HUDEP-2 (cell line): ENCODE measurements at regions not wholly inside any gene's neighbourhood (a gene's known extent, or its start where the extent isn't known, plus 50 kb on each side); places are given as distances from the start of the nearest gene placed in this dataset.

Experiments
- DNase-seq, 76 experiments: peaks; one replicate each; lab custom pipeline; 2025; ENCODE audit not compliant: unreplicated experiment in 76 of 76; lab: John Stamatoyannopoulos, UW

- no peak for DNase-seq
These were observed 67.5 kb downstream of the TMX1 start for GRCh38 chr14:51307551-51307950.

- DNase-seq = no peak
These were observed 68.8 kb downstream of the TMX1 start for GRCh38 chr14:51308866-51309265.

GRCh38 chr14:51310505-51310944 is 70.5 kb downstream of the TMX1 start:
- DNase-seq = no peak

DNA sequence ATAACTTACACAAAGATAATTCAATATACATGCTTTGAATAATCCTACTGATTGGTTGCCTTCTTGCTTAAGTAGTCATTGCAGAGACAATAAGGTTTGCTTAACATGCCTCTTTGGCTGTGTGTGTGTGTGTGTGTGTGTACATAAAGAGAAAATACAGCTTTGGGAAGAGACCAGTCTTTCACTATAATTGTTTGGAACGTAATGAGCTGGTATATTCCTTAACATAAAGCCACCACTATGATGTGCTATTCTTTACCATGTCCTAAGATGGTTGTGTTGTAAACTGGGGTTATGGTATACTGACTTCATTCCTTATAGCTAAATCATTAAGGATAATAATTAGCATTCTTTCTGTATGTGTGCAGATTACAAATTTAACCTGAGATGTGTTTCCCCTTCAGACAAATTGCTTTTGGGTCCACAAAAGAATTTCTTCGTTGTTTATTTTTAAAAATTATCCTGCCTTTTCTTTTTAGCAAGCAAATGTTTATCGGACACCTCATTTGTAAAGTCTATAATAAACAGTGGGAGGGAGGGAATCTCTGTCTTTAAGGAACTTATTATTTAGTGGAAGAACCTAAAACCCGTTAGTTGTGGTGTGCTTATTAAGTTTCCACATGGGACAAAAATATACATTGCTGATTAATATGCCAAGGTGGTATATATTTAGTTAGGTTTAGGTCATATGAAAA is 74.4 kb downstream of the TMX1 start:
- DNase-seq = no peak

GRCh38 chr14:51317373-51317772 is 77.3 kb downstream of the TMX1 start:
- DNase-seq = no peak

- peak in 5 of 76 experiments; percentile 4 to 21 (median 9) for DNase-seq
These were observed 79.0 kb downstream of the TMX1 start for GRCh38 chr14:51318813-51319597.

- no peak for DNase-seq
These were observed 81.0 kb downstream of the TMX1 start for GRCh38 chr14:51321036-51321435.

- no peak for DNase-seq
These were observed 83.4 kb downstream of the TMX1 start for GRCh38 chr14:51323492-51323891.

DNA sequence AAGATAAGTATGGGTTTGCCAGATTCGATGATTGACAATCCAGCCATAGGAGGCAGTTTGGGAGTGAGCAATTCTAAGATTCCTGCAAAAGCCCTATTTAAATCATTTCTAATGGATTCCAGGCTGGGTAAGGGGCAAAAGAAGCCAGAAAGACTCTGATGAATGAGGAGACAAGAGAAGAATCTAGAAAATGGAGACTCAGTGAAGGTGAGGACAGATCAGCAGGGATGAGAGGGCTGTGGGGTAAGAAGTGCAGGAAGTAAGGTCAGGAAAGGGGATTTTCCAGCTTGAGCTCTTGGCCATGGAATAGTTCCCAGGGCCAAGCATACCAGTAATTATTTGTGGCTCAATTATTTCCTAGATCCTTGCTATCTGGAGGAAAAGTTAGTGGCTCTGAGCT is 87.3 kb downstream of the TMX1 start:
- DNase-seq = no peak

- DNase-seq = no peak
These were observed 88.2 kb downstream of the TMX1 start for GRCh38 chr14:51328064-51328771.

DNA sequence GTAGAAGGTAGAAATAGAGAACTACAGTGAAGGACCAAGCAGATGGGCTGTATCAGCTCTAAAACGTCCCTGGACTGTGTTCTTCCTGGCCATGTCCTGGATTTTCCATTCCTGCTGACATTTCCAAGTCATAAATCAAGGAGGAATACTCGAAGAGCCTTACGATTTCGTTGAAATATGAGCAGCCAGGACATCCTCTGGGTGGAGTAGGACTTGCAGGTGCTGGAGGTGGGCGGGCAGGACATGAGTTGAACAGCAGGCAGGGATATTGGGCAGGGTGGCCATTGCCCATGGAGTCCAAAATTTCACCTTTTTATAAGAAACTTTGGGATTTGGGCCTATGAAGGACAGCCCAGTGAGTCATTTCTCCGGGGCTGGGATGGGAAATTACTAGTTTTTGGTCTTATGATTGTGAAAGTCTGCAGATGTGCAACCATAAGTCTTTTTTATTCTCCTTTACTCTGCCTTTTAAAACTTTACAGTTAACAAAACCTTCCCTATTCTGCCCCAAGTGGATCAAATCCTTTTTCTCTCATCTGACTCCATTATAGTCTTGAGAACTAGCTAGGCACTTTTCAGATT is 88.8 kb downstream of the TMX1 start:
- DNase-seq = no peak

- no peak for DNase-seq
These were observed 91.7 kb downstream of the TMX1 start for GRCh38 chr14:51331486-51332367.

DNA sequence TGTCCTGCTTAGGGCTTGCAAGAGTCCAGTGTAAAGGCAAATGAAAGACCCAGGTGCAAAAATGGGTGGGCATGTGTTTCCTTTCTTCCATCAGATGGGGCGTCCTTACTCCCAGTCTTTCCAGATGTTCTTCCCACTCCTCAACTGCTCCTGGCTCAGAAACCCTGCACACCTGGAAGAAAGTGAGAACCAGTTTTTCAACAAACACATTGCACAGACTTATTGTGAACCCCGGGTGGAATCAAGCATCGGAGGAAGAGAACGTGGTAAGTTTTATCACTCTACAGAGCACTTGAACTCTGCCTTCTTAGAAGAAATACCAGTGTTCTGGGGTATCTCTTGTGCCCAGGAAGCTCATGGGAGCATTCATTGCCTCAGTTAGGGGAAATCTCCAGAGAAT is 93.3 kb downstream of the TMX1 start:
- no peak for DNase-seq

DNA sequence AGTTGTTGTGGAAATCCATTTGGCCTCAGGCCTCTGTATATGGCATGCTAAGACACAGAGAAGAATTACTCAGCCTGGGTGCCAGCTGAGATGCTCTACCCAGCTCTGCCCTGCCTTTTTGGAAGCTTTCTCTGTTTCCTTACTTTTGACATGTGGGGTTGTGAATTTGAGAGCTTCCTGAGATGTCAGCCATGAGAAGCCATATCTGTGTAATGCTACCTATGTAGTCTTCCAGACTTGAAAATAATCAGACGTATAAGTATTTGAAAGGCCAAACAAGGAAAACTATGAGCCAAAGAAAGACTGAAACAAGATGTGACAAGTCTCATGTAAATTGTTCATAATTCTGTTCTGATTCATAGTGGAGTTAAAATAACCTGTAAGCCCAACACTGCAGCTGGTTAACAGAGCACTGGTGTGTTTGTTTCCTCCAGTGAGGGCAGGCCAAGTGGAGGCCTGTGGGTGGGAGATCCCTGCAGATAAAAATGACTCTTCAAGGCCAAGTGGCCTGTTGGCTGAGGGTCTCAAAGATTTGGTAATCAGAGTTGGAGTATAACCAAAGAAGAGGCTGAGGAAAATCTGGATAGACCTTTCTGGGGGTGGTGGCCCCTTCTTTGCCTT is 94.0 kb downstream of the TMX1 start:
- no peak for DNase-seq

DNA sequence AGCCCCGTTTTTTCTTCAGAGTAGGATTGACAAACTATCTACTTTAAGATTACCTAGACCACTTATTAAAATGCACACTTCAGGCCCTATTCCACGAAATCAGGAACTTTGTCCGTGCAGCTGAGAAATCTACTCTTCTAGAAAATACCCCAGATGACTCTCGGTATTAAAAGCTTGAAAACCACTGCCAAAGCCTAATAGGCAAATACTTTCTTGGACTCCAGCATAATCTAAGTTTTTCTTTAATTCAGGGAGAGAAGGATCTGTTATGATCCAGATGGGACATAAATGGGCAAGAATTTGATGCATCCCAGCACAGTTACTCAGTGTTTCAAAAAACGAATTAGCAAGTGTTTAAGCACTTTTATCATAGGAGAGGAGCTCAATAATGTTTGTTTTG is 94.5 kb downstream of the TMX1 start:
- no peak for DNase-seq

DNA sequence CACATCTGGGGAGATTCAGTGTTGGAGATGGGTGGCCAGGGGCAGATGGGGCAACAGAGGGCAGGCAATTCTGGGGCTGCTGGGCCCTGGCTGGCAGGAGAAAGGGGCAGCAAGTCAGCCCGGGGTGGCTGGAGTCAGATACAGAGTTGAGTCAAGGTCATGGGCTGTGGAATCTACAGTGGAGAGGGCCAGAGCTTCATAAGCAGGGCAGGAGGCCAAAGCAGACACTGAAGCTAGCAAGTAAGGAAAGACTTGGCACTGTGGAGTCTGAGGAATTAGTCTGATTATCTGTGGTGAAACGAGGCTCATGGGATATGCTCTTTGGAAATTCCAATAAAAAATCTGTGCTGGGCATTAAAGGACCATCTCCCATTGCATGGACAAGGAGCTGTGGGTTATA is 95.5 kb downstream of the TMX1 start:
- DNase-seq = no peak

- DNase-seq = no peak
These were observed 96.1 kb downstream of the TMX1 start for GRCh38 chr14:51335961-51336723.

DNA sequence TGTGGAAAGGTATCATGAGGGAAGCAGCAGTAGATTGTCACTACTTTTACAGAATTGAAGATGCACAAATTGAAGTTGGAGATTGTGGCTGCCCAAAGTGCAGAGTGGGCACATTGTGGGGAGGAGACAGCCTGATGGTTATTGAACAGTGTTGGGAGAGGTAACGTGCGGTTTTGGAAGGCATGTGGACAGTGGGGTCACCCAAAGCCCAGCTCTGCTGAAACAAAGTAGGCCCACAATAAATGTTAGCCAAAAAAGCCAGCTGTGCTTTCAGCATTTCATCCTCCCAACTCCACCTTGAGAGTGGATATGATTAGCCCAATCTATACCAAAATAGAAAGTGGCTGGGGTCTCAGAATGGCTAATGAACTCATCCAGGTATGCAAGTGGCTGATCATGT is 96.7 kb downstream of the TMX1 start:
- DNase-seq = no peak

GRCh38 chr14:51337520-51337919 is 97.5 kb downstream of the TMX1 start:
- DNase-seq = no peak
